HG02678 (cell line): ENCODE measurements at regions not wholly inside any gene's neighbourhood (a gene's known extent, or its start where the extent isn't known, plus 50 kb on each side); places are given as distances from the start of the nearest gene placed in this dataset.
"Not testable (repeated sequence)": the region's sequence is repeated elsewhere in the genome, so short reads cannot be mapped to it uniquely, and the experiment has no call there.

Experiments
- ATAC-seq: cut with Tn5 transposase; IDR thresholded peaks from one replicate; pipeline ENCODE4 v1.9.1; 2021; ENCODE audit warnings: mild to moderate bottlenecking, moderate library complexity; ENCODE audit not compliant: unreplicated experiment

- no peak for ATAC-seq
Measured at GRCh38 chr20:12717061-12717460, 291.7 kb upstream of the SPTLC3 start.

GRCh38 chr20:12718619-12719018 is 290.2 kb upstream of the SPTLC3 start:
- no peak for ATAC-seq

GRCh38 chr20:12721636-12722035 is 287.1 kb upstream of the SPTLC3 start:
- no peak for ATAC-seq

GRCh38 chr20:12722091-12722490 is 286.7 kb upstream of the SPTLC3 start:
- no peak for ATAC-seq

- no peak for ATAC-seq
Measured at GRCh38 chr20:12723811-12724210, 285.0 kb upstream of the SPTLC3 start.

- ATAC-seq, result no peak
Measured at GRCh38 chr20:12728782-12729181, 280.0 kb upstream of the SPTLC3 start.

- no peak for ATAC-seq
Measured at GRCh38 chr20:12729326-12729725, 279.4 kb upstream of the SPTLC3 start.

GRCh38 chr20:12733811-12734210 is 275.0 kb upstream of the SPTLC3 start:
- ATAC-seq, result no peak

GRCh38 chr20:12737497-12737896 is 271.3 kb upstream of the SPTLC3 start:
- ATAC-seq, result no peak

GRCh38 chr20:12737900-12738299 is 270.9 kb upstream of the SPTLC3 start:
- ATAC-seq, result no peak

- no peak for ATAC-seq
Measured at GRCh38 chr20:12740647-12741046, 268.1 kb upstream of the SPTLC3 start.

GRCh38 chr20:12744037-12744436 is 264.7 kb upstream of the SPTLC3 start:
- ATAC-seq, result no peak

GRCh38 chr20:12748359-12748994 is 260.3 kb upstream of the SPTLC3 start:
- ATAC-seq, result no peak

- ATAC-seq, result no peak
Measured at GRCh38 chr20:12750221-12750620, 258.6 kb upstream of the SPTLC3 start.

- ATAC-seq, result not testable (repeated sequence)
Measured at GRCh38 chr20:12752900-12753693, 255.7 kb upstream of the SPTLC3 start.

- ATAC-seq, result not testable (repeated sequence)
Measured at GRCh38 chr20:12753742-12754141, 255.0 kb upstream of the SPTLC3 start.

- not testable (repeated sequence) for ATAC-seq
Measured at GRCh38 chr20:12759493-12759892, 249.3 kb upstream of the SPTLC3 start.

GRCh38 chr20:12762725-12763124 is 246.0 kb upstream of the SPTLC3 start:
- no peak for ATAC-seq

- no peak for ATAC-seq
Measured at GRCh38 chr20:12763406-12763805, 245.4 kb upstream of the SPTLC3 start.

- no peak for ATAC-seq
Measured at GRCh38 chr20:12764053-12764452, 244.7 kb upstream of the SPTLC3 start.

GRCh38 chr20:12764851-12765250 is 243.9 kb upstream of the SPTLC3 start:
- ATAC-seq, result no peak

GRCh38 chr20:12773936-12774335 is 234.8 kb upstream of the SPTLC3 start:
- ATAC-seq, result no peak
